GM10266 (cell line): ENCODE measurements at regions not wholly inside any gene's neighbourhood (a gene's known extent, or its start where the extent isn't known, plus 50 kb on each side); places are given as distances from the start of the nearest gene placed in this dataset.

Experiments used
- DNase-seq: peaks from one replicate; pipeline ENCODE4 v3.0.0; 2012; ENCODE audit errors: extremely low spot score
- TF ChIP-seq, protein P1 (sequence below): IDR thresholded peaks from 2 replicates; pipeline ENCODE4 v1.5.1; 2012; ENCODE audit warnings: mild to moderate bottlenecking, low read depth; ENCODE audit not compliant: control insufficient read depth, insufficient read depth; ENCODE audit errors: missing control alignments

DNA sequence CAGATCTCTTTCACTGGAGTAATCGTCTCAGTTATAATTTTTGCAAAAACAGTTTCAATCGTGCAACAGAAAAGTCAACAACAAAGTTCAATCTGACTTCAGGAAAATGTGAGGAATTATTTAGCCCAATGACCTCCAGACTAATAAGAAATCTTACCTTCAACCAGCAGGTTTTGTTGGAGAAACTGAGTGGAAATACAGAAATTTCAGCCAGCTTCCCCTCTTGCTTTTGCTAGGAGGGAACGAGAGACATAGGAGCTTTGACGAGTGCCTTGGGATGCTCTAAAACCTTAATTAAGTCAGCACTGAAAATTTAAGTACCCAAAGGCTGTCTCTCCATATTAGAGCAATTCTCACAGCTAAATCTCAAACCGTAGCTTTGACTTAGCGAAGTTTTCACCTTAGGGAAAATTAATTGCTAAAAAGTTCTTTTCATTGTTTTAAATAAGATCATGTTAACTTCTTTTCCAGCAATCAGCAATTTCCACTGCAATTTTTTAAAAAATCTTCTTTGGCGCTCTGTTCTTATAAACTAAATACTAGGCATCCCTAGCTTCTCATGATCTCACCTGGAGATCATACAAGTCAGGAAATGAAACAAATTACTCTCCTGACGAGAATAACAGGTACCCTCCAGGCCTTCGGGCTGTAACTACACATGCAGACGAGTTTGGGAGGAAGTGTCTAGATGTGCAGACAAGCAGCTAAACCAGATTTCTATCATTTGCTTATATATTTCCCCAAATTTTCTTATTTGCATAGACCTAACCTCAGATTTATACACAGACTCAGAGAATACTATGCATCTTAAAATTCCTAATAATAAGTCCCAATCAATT, 250.2 kb downstream of the FAM43A start:
- no peak for DNase-seq
- TF ChIP-seq, protein P1, sequence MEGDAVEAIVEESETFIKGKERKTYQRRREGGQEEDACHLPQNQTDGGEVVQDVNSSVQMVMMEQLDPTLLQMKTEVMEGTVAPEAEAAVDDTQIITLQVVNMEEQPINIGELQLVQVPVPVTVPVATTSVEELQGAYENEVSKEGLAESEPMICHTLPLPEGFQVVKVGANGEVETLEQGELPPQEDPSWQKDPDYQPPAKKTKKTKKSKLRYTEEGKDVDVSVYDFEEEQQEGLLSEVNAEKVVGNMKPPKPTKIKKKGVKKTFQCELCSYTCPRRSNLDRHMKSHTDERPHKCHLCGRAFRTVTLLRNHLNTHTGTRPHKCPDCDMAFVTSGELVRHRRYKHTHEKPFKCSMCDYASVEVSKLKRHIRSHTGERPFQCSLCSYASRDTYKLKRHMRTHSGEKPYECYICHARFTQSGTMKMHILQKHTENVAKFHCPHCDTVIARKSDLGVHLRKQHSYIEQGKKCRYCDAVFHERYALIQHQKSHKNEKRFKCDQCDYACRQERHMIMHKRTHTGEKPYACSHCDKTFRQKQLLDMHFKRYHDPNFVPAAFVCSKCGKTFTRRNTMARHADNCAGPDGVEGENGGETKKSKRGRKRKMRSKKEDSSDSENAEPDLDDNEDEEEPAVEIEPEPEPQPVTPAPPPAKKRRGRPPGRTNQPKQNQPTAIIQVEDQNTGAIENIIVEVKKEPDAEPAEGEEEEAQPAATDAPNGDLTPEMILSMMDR = no peak

DNA sequence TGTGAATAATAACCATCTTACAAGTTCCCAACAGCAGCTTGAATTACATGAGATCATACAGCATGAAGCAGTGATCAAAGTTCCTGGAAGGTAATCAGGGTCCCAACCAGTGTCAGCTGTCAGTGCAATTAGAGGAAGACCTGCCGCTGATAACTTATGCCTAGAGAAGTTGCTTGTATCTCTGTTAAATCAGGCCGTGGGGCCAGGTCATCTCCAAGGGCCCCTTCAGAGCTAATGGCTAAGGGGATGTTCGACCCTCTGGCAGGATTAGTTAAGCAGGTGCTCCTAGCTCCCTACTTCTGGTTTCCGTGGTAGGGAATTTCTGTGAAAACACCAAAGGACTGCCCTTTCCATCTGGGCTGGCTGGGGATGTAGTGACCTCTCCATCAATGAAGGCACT, 251.0 kb downstream of the FAM43A start:
- TF ChIP-seq, protein P1 = no peak
- DNase-seq = no peak

DNA sequence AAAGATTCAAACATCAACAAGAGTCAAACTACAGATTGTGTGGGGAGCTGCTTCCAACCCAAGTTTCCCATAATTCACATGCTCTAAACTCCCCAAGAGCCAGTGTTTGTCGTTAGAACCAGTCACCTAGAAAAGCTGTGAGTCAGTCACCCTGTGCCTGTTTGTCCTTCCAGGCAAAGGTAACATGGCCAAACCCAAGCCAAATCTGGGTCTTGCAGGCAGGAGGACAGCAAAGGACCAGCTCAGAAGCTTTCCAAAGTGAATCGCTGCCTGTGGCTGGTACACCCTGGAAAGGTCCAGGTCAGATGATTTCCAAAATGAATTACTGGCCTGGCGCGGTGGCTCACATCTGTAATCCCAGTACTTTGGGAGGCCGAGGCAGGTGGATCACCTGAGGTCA, 251.5 kb downstream of the FAM43A start:
- no peak for DNase-seq
- TF ChIP-seq, protein P1 = no peak

DNA sequence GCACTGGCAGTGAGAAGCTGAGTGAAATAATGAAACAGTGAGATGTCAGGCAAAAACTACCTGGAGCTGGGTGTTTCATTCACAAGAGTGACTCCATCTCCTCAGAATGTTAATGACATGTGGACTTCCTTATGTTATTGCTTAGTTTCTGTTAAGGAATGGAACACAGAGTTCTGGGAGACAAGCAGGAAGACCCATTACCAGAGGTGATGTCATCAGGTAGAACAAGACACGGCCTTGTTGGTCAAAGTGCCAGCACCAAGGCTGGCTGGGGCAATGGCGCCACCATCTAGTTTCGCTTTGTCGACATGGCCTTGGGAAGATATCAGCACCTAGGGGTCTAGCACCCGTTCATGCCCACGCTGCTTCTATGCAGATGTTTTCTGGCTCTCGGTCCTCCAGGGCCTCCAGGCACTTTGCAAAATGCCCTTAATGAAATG, 252.2 kb downstream of the FAM43A start:
- no peak for DNase-seq

DNA sequence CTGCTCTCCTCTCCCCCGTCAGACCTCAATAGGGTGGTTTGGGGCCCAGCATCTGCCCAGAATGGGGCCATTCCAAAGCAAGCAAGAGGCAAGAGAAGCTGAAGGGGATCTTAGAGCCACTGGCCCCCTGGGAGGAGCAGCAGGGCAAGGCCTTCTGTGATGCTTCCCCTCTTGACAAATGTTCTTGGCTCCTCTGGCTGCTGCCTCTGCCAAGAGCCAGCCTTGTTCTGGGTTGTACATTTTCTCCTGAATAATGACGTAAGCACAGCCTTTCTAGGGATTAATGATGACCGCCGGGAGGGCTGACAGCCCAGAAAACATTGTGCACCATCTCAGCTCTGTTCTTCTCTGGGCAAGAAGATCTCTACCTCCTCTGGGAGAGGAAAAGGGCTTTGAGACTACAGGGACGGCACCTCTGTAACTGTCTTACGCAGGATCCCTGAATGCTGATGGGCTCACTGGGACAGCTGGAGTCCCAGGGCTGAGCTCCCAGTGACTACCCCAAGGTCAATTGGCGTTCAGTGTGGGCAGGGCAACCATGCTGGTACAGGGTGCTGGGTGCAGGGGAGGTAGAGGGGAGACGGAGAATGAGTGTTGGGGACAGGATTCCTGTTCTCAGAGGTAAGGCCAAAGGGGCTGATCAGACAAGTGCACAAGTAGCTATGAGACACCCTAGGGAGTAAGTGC, 253.3 kb downstream of the FAM43A start:
- no peak for DNase-seq
- TF ChIP-seq, protein P1 = no peak

More for the DNA sequence above, 252.2 kb downstream of the FAM43A start:
- TF ChIP-seq, protein P1 = no peak

DNA sequence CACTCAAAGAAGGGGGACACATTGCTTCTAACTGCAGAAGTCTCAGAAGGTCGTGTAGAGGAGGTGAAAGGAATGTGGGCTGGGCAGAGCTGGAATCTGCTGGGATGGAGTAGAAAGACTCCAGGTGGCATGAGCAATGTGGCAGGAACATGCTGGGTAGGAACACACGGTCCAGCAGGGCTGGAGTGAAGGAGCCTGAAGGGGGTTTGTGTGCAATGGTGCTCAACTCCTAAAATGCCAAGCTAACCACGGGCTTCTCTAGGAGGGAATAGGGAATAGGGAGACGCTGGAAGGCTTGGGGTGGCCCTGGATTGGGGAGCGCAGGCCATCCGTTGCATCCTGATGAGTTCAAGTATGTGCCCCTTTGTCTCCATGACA, 253.8 kb downstream of the FAM43A start:
- no peak for DNase-seq
- TF ChIP-seq, protein P1 = no peak
